Loucy (cell line): ENCODE measurements at regions not wholly inside any gene's neighbourhood (a gene's known extent, or its start where the extent isn't known, plus 50 kb on each side); places are given as distances from the start of the nearest gene placed in this dataset.

Experiments used
- H2AFZ ChIP-seq: fragments of 200-600 bp; sonication (generic); 2 replicates; pipeline ENCODE4 v1.6.0; 2016; ENCODE audit warnings: antibody characterized with exemption, mild to moderate bottlenecking, low read length, moderate library complexity
- H3F3A ChIP-seq: fragments of 200-600 bp; 2 replicates; pipeline ENCODE4 v1.6.0; 2016; ENCODE audit warnings: antibody characterized with exemption, low read depth, mild to moderate bottlenecking
- H3K27me3 ChIP-seq: fragments of 200-600 bp; sonication (generic); 2 replicates; pipeline ENCODE4 v1.6.1; 2014; ENCODE audit warnings: low read length, mild to moderate bottlenecking; ENCODE audit not compliant: insufficient read depth, poor library complexity, severe bottlenecking
- H3K36me3 ChIP-seq: fragments of 200-600 bp; sonication (generic); 2 replicates; pipeline ENCODE4 v1.6.1; 2016; ENCODE audit warnings: low read length; ENCODE audit not compliant: insufficient read depth
- H3K4me1 ChIP-seq: fragments of 200-600 bp; sonication (generic); 2 replicates; pipeline ENCODE4 v1.5.1; 2014; ENCODE audit warnings: low read length, mild to moderate bottlenecking; ENCODE audit not compliant: insufficient read depth, poor library complexity, severe bottlenecking
- H3K4me2 ChIP-seq: fragments of 200-600 bp; sonication (generic); 2 replicates; pipeline ENCODE4 v1.6.0; 2014; ENCODE audit warnings: antibody characterized with exemption, low read length, low read depth, mild to moderate bottlenecking; ENCODE audit not compliant: poor library complexity, severe bottlenecking
- H3K4me3 ChIP-seq: fragments of 200-600 bp; sonication (generic); 2 replicates; pipeline ENCODE4 v1.5.1; 2014; ENCODE audit warnings: low read length, mild to moderate bottlenecking, mixed read lengths; ENCODE audit not compliant: poor library complexity, severe bottlenecking
- H3K79me2 ChIP-seq: fragments of 200-600 bp; sonication (generic); 2 replicates; pipeline ENCODE4 v1.6.1; 2014; ENCODE audit warnings: low read length; ENCODE audit not compliant: insufficient read depth
- H3K9ac ChIP-seq: fragments of 200-600 bp; sonication (generic); 2 replicates; pipeline ENCODE4 v1.6.0; 2014; ENCODE audit warnings: mild to moderate bottlenecking, low read depth, low read length, moderate library complexity; ENCODE audit not compliant: poor library complexity, severe bottlenecking
- H3K9me2 ChIP-seq: fragments of 200-600 bp; sonication (generic); replicated peaks from 2 replicates; pipeline ENCODE4 v1.6.1; 2016; ENCODE audit warnings: low read depth, low read length, mixed read lengths
- H3K9me3 ChIP-seq: fragments of 200-600 bp; sonication (generic); 2 replicates; pipeline ENCODE4 v1.6.1; 2014; ENCODE audit warnings: mild to moderate bottlenecking, antibody characterized with exemption, low read length, low read depth; ENCODE audit not compliant: insufficient read depth
- H4K20me1 ChIP-seq: fragments of 200-600 bp; sonication (generic); 2 replicates; pipeline ENCODE4 v1.6.0; 2014; ENCODE audit warnings: antibody characterized with exemption, low read length, mild to moderate bottlenecking; ENCODE audit not compliant: insufficient read depth, poor library complexity, severe bottlenecking
- EZH2phosphoT487 ChIP-seq: fragments of 200-600 bp; IDR thresholded peaks from 2 replicates; pipeline ENCODE4 v1.6.1; 2018; ENCODE audit warnings: antibody characterized with exemption, mild to moderate bottlenecking, moderate library complexity, borderline replicate concordance
- TF ChIP-seq, protein P1 (sequence below): fragments of 200-600 bp; sonication (generic); conservative IDR thresholded peaks from 2 replicates; pipeline ENCODE4 v1.5.1; 2014; ENCODE audit warnings: mild to moderate bottlenecking, antibody characterized with exemption, low read length

DNA sequence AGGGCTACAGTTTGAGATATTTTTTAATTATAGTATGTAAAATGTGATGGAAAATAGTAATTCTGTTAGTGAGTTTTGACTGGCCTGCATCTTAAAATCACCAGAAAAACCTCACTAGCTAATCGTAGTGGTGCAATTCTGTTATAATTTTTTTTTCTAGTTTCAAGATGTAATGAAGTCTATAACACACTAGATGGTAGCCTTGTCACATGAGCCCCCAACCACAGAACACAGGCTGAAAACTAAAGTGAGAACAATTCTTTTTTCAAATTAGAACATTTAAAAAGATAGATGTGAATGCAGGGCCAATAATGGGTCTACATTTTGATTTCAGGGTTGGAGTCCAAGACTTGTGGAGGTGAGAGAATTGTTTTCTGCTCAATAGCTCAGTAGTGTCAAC is 83.3 kb upstream of the KCNH8 start:
- no peaks in the 10 kb centered on the region for H3K9me2 ChIP-seq
- no peaks in the 10 kb centered on the region; the same call in 1 of the 2 replicates for H3K9me3 ChIP-seq
- TF ChIP-seq, protein P1, sequence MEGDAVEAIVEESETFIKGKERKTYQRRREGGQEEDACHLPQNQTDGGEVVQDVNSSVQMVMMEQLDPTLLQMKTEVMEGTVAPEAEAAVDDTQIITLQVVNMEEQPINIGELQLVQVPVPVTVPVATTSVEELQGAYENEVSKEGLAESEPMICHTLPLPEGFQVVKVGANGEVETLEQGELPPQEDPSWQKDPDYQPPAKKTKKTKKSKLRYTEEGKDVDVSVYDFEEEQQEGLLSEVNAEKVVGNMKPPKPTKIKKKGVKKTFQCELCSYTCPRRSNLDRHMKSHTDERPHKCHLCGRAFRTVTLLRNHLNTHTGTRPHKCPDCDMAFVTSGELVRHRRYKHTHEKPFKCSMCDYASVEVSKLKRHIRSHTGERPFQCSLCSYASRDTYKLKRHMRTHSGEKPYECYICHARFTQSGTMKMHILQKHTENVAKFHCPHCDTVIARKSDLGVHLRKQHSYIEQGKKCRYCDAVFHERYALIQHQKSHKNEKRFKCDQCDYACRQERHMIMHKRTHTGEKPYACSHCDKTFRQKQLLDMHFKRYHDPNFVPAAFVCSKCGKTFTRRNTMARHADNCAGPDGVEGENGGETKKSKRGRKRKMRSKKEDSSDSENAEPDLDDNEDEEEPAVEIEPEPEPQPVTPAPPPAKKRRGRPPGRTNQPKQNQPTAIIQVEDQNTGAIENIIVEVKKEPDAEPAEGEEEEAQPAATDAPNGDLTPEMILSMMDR = peak; percentile 89
- TF ChIP-seq EZH2phosphoT487 = no peak
- H3K4me1 ChIP-seq = no peaks in the 10 kb centered on the region
- no peak overlapping the region for H3K9ac ChIP-seq
- no peak overlapping the region for H3K4me2 ChIP-seq
- no peak overlapping the region for H2AFZ ChIP-seq
- H3F3A ChIP-seq = no peaks in the 10 kb centered on the region
- no peaks in the 10 kb centered on the region for H3K36me3 ChIP-seq
- no peaks in the 10 kb centered on the region for H4K20me1 ChIP-seq
- no peaks in the 10 kb centered on the region for H3K79me2 ChIP-seq
- no peak overlapping the region for H3K4me3 ChIP-seq
- H3K27me3 ChIP-seq = no peaks in the 10 kb centered on the region

DNA sequence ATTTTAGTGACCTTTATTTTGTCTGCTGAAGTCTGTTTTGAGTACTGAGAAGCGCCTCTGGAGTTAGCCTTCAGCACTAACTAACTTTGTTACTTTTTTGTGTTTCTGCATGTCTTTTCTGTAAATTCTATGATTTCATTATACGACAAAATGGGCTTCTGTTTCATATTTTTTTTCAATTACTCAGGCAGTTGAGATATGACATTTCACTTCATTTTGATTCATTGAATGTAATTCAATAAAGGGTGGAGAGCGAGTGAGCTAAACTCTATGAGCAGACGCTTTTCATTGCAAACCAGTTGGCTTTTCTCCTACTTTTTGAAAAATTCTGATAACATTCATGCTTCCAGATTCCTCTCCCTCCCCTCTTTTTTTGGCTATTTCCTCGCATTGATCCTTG is 84.4 kb upstream of the KCNH8 start:
- no peak overlapping the region for H3K4me3 ChIP-seq
- H3K4me1 ChIP-seq = no peaks in the 10 kb centered on the region
- no peaks in the 10 kb centered on the region for H3F3A ChIP-seq
- no peak overlapping the region for H2AFZ ChIP-seq
- no peak overlapping the region for H3K9ac ChIP-seq
- no peaks in the 10 kb centered on the region for H3K79me2 ChIP-seq
- H3K27me3 ChIP-seq = no peaks in the 10 kb centered on the region
- no peaks in the 10 kb centered on the region for H3K36me3 ChIP-seq
- TF ChIP-seq EZH2phosphoT487 = no peak
- TF ChIP-seq, protein P1 = no peak
- H4K20me1 ChIP-seq = no peaks in the 10 kb centered on the region
- no peak overlapping the region for H3K4me2 ChIP-seq
- no peaks in the 10 kb centered on the region for H3K9me3 ChIP-seq
- no peaks in the 10 kb centered on the region for H3K9me2 ChIP-seq

DNA sequence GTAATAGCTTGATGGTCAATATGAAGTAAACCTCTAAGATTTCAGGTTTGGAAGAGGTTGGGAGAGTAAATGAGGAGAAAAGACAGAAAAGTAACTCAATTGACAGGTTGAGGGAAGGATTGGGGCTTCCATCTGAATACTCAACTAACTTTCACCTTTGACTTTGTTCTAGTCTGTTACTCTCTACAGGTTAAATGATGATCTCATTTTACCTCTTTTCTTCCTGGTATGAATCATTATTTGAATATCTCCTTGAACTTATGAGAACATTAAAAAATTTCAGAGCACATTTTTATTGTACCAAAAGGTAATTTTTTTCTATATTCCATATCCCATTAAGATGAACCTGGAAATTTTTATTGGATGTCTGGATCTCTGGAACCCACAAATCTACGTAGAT is 87.9 kb upstream of the KCNH8 start:
- no peak for TF ChIP-seq EZH2phosphoT487
- TF ChIP-seq, protein P1 = no peak
- H2AFZ ChIP-seq = no peak overlapping the region
- no peaks in the 10 kb centered on the region for H3K36me3 ChIP-seq
- no peaks in the 10 kb centered on the region for H3K79me2 ChIP-seq
- H3K9ac ChIP-seq = no peak overlapping the region
- no peak overlapping the region for H3K4me3 ChIP-seq
- no peaks in the 10 kb centered on the region for H3K4me1 ChIP-seq
- no peaks in the 10 kb centered on the region for H4K20me1 ChIP-seq
- H3K9me3 ChIP-seq = no peaks in the 10 kb centered on the region
- H3K4me2 ChIP-seq = no peak overlapping the region
- H3K9me2 ChIP-seq = no peaks in the 10 kb centered on the region
- no peaks in the 10 kb centered on the region for H3K27me3 ChIP-seq
- no peaks in the 10 kb centered on the region for H3F3A ChIP-seq
